ENCODE measurements at regions not wholly inside any gene's neighbourhood (a gene's known extent, or its start where the extent isn't known, plus 50 kb on each side); places are given as distances from the start of the nearest gene placed in this dataset.
A peak's percentile ranks its signal among the peaks of the same experiment; 100 is the strongest.

DNA sequence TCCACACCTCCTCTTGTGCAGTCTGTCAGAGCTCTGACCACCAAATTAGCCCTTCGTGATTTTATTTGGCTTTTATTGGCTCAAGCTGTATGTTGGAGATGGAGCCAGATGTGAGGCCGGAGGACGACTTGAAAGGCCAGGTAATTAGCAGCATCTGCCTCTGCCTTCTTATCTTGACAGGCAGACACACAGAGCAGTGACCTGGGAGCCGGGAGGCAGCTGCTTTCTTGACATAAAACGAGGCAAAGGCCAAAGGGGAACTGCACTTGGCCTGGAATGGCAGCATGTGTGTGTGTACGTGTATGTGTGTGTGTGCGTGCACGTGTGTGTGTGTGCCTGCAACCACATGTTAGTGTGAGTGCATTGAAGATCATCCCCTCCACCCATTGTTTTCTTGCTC, 56.9 kb upstream of the BRD7 start:
- no CpG with 5 or more reads among the region's 8 CpGs for WGBS, 2 donors (ENCODE audit: extremely low coverage in 2 of 2, insufficient read length in 2 of 2, insufficient replicate concordance in 1 of 2)
- H3K79me1 ChIP-seq (ENCODE audit: low read depth, low read length), result no peaks in the 10 kb centered on the region

DNA sequence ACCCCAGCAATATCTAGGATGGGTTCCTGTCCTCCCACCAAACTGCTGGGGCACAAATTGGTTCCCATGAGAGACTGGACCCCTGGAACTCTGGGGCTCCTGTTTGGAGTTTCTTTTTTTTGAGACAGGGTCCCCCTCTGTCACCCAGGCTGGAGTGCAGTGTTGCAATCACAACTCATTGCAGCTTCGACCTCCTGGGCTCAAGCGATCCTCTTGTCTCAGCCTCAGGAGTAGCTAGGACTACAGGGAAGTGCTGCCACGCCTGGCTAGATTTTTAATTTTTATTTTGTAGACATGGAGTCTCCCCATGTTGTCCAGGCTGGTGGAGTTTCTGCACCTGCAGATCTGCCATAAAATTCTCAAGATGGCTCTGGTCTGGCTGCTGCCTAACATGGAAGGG, 56.3 kb upstream of the BRD7 start:
- H3K4me3 ChIP-seq (ENCODE audit: low read length in 2 of 2), result no peak overlapping the region
- peak overlapping the region; percentile 56 for H2AFZ ChIP-seq (ENCODE audit: low read length)
- H3K4me1 ChIP-seq (ENCODE audit: control insufficient read depth in 2 of 2, insufficient read depth in 1 of 2, low read depth in 1 of 2, low read length in 2 of 2), result peaks cover 6 to 13% of the 10 kb centered on the region in 2 donors
- H3K27me3 ChIP-seq (ENCODE audit: control insufficient read depth in 3 of 3, insufficient read depth in 3 of 3, low read depth in 1 of 3, low read length in 3 of 3), result no peaks in the 10 kb centered on the region
- H2AK5ac ChIP-seq (ENCODE audit: low read depth, low read length), result no peak overlapping the region
- no peak overlapping the region for H3K4me2 ChIP-seq (ENCODE audit: insufficient read depth, low read length, poor library complexity, severe bottlenecking)
- no peak overlapping the region for H2BK15ac ChIP-seq (ENCODE audit: low read length)
- no peak overlapping the region for H3K9ac ChIP-seq (ENCODE audit: low read depth, low read length, poor library complexity)
- no peaks in the 10 kb centered on the region for H3K36me3 ChIP-seq (replicated peaks in 1 of 2; ENCODE audit: control insufficient read depth in 2 of 2, insufficient read depth in 2 of 2, low read length in 2 of 2)
- H3K23ac ChIP-seq (ENCODE audit: low read depth, low read length, poor library complexity), result no peak overlapping the region
- peaks cover 7 to 11% of the 10 kb centered on the region in 2 donors for H3K9me3 ChIP-seq (replicated peaks in 1 of 2; ENCODE audit: control insufficient read depth in 2 of 2, insufficient read depth in 1 of 2, low read depth in 1 of 2, low read length in 2 of 2)
- no peak overlapping the region for H4K91ac ChIP-seq (ENCODE audit: low read depth, low read length, poor library complexity)
- H2BK5ac ChIP-seq (ENCODE audit: low read length), result no peak overlapping the region
- no peak for DNase-seq (ENCODE audit: low spot score)
- H3K79me1 ChIP-seq (ENCODE audit: low read depth, low read length), result no peaks in the 10 kb centered on the region
- H3K4ac ChIP-seq (ENCODE audit: low read length), result no peak overlapping the region
- no CpG with 5 or more reads among the region's 3 CpGs for WGBS, 2 donors (ENCODE audit: extremely low coverage in 2 of 2, insufficient read length in 2 of 2, insufficient replicate concordance in 1 of 2)
- no peak overlapping the region for H2BK12ac ChIP-seq (ENCODE audit: low read length)
- H3K27ac ChIP-seq (replicated peaks; ENCODE audit: low read length), result no peak overlapping the region
- no peak overlapping the region for H2BK120ac ChIP-seq (ENCODE audit: low read depth, low read length)
- H3K14ac ChIP-seq (ENCODE audit: low read length), result no peak overlapping the region
- no peak overlapping the region for H3K18ac ChIP-seq (ENCODE audit: low read length)
- H4K8ac ChIP-seq (ENCODE audit: low read depth, low read length), result no peak overlapping the region

More for the DNA sequence above, 56.9 kb upstream of the BRD7 start:
- no peak overlapping the region for H2BK120ac ChIP-seq (ENCODE audit: low read depth, low read length)
- H4K8ac ChIP-seq (ENCODE audit: low read depth, low read length), result no peak overlapping the region
- H2AFZ ChIP-seq (ENCODE audit: low read length), result peak overlapping the region; percentile 56
- H3K27me3 ChIP-seq (ENCODE audit: control insufficient read depth in 3 of 3, insufficient read depth in 3 of 3, low read depth in 1 of 3, low read length in 3 of 3), result no peaks in the 10 kb centered on the region
- no peak overlapping the region for H2BK12ac ChIP-seq (ENCODE audit: low read length)
- DNase-seq (ENCODE audit: low spot score), result no peak
- no peak overlapping the region for H2AK5ac ChIP-seq (ENCODE audit: low read depth, low read length)
- H3K4me3 ChIP-seq (ENCODE audit: low read length in 2 of 2), result no peak overlapping the region
- H4K91ac ChIP-seq (ENCODE audit: low read depth, low read length, poor library complexity), result no peak overlapping the region
- H3K9me3 ChIP-seq (replicated peaks in 1 of 2; ENCODE audit: control insufficient read depth in 2 of 2, insufficient read depth in 1 of 2, low read depth in 1 of 2, low read length in 2 of 2), result peaks cover 7 to 11% of the 10 kb centered on the region in 2 donors
- H3K4me2 ChIP-seq (ENCODE audit: insufficient read depth, low read length, poor library complexity, severe bottlenecking), result no peak overlapping the region
- no peak overlapping the region for H3K23ac ChIP-seq (ENCODE audit: low read depth, low read length, poor library complexity)
- no peak overlapping the region for H3K14ac ChIP-seq (ENCODE audit: low read length)
- H3K18ac ChIP-seq (ENCODE audit: low read length), result no peak overlapping the region
- H2BK5ac ChIP-seq (ENCODE audit: low read length), result no peak overlapping the region
- H2BK15ac ChIP-seq (ENCODE audit: low read length), result no peak overlapping the region
- H3K9ac ChIP-seq (ENCODE audit: low read depth, low read length, poor library complexity), result no peak overlapping the region
- no peaks in the 10 kb centered on the region for H3K36me3 ChIP-seq (replicated peaks in 1 of 2; ENCODE audit: control insufficient read depth in 2 of 2, insufficient read depth in 2 of 2, low read length in 2 of 2)
- peaks cover 6 to 13% of the 10 kb centered on the region in 2 donors for H3K4me1 ChIP-seq (ENCODE audit: control insufficient read depth in 2 of 2, insufficient read depth in 1 of 2, low read depth in 1 of 2, low read length in 2 of 2)
- no peak overlapping the region for H3K27ac ChIP-seq (replicated peaks; ENCODE audit: low read length)
- H3K4ac ChIP-seq (ENCODE audit: low read length), result no peak overlapping the region

- Histone ChIP-seq H3K4me3 (ENCODE audit: low read length in 2 of 2) (no peak overlapping the region), H3K23ac (ENCODE audit: low read depth, low read length, poor library complexity) (no peak overlapping the region), H3K4me1 (ENCODE audit: control insufficient read depth in 2 of 2, insufficient read depth in 1 of 2, low read depth in 1 of 2, low read length in 2 of 2) (peaks cover 6 to 9% of the 10 kb centered on the region in 2 donors), H3K79me1 (ENCODE audit: low read depth, low read length) (no peaks in the 10 kb centered on the region), H2BK15ac (ENCODE audit: low read length) (no peak overlapping the region), H3K14ac (ENCODE audit: low read length) (no peak overlapping the region), H3K9ac (ENCODE audit: low read depth, low read length, poor library complexity) (no peak overlapping the region), H3K27ac (replicated peaks; ENCODE audit: low read length) (no peak overlapping the region), H3K36me3 (replicated peaks in 1 of 2; ENCODE audit: control insufficient read depth in 2 of 2, insufficient read depth in 2 of 2, low read length in 2 of 2) (no peaks in the 10 kb centered on the region), H2AFZ (ENCODE audit: low read length) (no peak overlapping the region), H4K91ac (ENCODE audit: low read depth, low read length, poor library complexity) (no peak overlapping the region), H3K9me3 (replicated peaks in 1 of 2; ENCODE audit: control insufficient read depth in 2 of 2, insufficient read depth in 1 of 2, low read depth in 1 of 2, low read length in 2 of 2) (peaks cover 0 to 7% of the 10 kb centered on the region in 2 donors), H3K27me3 (ENCODE audit: control insufficient read depth in 3 of 3, insufficient read depth in 3 of 3, low read depth in 1 of 3, low read length in 3 of 3) (no peaks in the 10 kb centered on the region), H2AK5ac (ENCODE audit: low read depth, low read length) (no peak overlapping the region), H2BK12ac (ENCODE audit: low read length) (peak overlapping the region; percentile 87), H2BK5ac (ENCODE audit: low read length) (no peak overlapping the region), H2BK120ac (ENCODE audit: low read depth, low read length) (no peak overlapping the region), H4K8ac (ENCODE audit: low read depth, low read length) (no peak overlapping the region), H3K4ac (ENCODE audit: low read length) (no peak overlapping the region), H3K18ac (ENCODE audit: low read length) (peak overlapping the region; percentile 5), H3K4me2 (ENCODE audit: insufficient read depth, low read length, poor library complexity, severe bottlenecking) (no peak overlapping the region)
- DNase-seq (ENCODE audit: low spot score), result no peak
- WGBS, 2 donors (ENCODE audit: extremely low coverage in 2 of 2, insufficient read length in 2 of 2, insufficient replicate concordance in 1 of 2), result no CpG with 5 or more reads among the region's 1 CpG
Measured at GRCh38 chr16:50422926-50423325, 54.1 kb upstream of the BRD7 start.

DNA sequence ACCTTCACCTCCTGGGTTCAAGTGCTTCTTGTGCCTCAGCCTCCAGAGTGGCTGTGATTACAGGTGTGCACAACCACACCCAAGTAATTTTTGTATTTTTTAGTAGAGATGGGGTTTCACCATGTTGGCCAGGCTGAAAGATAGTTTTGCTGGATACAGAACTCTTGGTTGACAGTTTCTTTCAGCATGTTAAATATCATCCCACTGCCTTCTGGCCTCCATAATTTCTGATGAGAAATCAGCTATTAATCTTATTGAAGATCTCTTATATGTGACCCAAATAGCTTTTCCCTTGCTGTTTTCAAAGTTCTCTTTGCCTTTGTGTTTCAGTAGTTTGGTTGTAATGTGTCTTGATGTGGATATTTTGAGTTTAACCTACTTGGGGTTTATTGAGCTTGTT, 50.3 kb upstream of the BRD7 start:
- no peak for DNase-seq (ENCODE audit: low spot score)
- Histone ChIP-seq H3K4ac (ENCODE audit: low read length) (no peak overlapping the region), H2BK15ac (ENCODE audit: low read length) (no peak overlapping the region), H3K23ac (ENCODE audit: low read depth, low read length, poor library complexity) (no peak overlapping the region), H3K4me3 (ENCODE audit: low read length in 2 of 2) (no peak overlapping the region), H3K27me3 (ENCODE audit: control insufficient read depth in 3 of 3, insufficient read depth in 3 of 3, low read depth in 1 of 3, low read length in 3 of 3) (no peaks in the 10 kb centered on the region), H3K79me1 (ENCODE audit: low read depth, low read length) (no peaks in the 10 kb centered on the region), H3K18ac (ENCODE audit: low read length) (no peak overlapping the region), H3K36me3 (replicated peaks in 1 of 2; ENCODE audit: control insufficient read depth in 2 of 2, insufficient read depth in 2 of 2, low read length in 2 of 2) (no peaks in the 10 kb centered on the region), H2AFZ (ENCODE audit: low read length) (no peak overlapping the region), H4K8ac (ENCODE audit: low read depth, low read length) (no peak overlapping the region), H3K27ac (replicated peaks; ENCODE audit: low read length) (no peak overlapping the region), H3K9ac (ENCODE audit: low read depth, low read length, poor library complexity) (no peak overlapping the region), H3K4me1 (ENCODE audit: control insufficient read depth in 2 of 2, insufficient read depth in 1 of 2, low read depth in 1 of 2, low read length in 2 of 2) (peaks cover 1 to 6% of the 10 kb centered on the region in 2 donors), H2BK12ac (ENCODE audit: low read length) (no peak overlapping the region), H4K91ac (ENCODE audit: low read depth, low read length, poor library complexity) (no peak overlapping the region), H3K14ac (ENCODE audit: low read length) (no peak overlapping the region), H3K4me2 (ENCODE audit: insufficient read depth, low read length, poor library complexity, severe bottlenecking) (no peak overlapping the region), H2BK120ac (ENCODE audit: low read depth, low read length) (no peak overlapping the region), H2BK5ac (ENCODE audit: low read length) (no peak overlapping the region), H2AK5ac (ENCODE audit: low read depth, low read length) (no peak overlapping the region), H3K9me3 (replicated peaks in 1 of 2; ENCODE audit: control insufficient read depth in 2 of 2, insufficient read depth in 1 of 2, low read depth in 1 of 2, low read length in 2 of 2) (peaks cover 7 to 10% of the 10 kb centered on the region in 2 donors)
